ENCODE measurements at regions not wholly inside any gene's neighbourhood (a gene's known extent, or its start where the extent isn't known, plus 50 kb on each side); places are given as distances from the start of the nearest gene placed in this dataset.

GRCh38 chr4:127410201-127410600, 222.6 kb upstream of the INTU start:
- Histone ChIP-seq H3K4me3 (no peak overlapping the region), H2AFZ (no peak overlapping the region), H3F3A (ENCODE audit: insufficient read depth) (no peaks in the 10 kb centered on the region), H3K36me3 (ENCODE audit: low read depth) (no peaks in the 10 kb centered on the region), H3K27ac (no peak overlapping the region), H3K27me3 (replicated peaks; ENCODE audit: insufficient read depth) (no peaks in the 10 kb centered on the region), H3K9ac (no peak overlapping the region), H3K9me3 (ENCODE audit: low read depth) (no peaks in the 10 kb centered on the region), H3K9me2 (ENCODE audit: insufficient read depth) (no peaks in the 10 kb centered on the region), H4K20me1 (ENCODE audit: insufficient read depth) (no peaks in the 10 kb centered on the region), H3K4me1 (ENCODE audit: insufficient read depth) (0 out of 2 replicates have a peak, but pooled peaks cover 3% of the 10 kb centered on the region), H3K4me2 (ENCODE audit: unreplicated experiment) (no peak overlapping the region), H3K79me2 (ENCODE audit: insufficient read depth) (no peaks in the 10 kb centered on the region)
- 19 to 24% methylated on average over 3 of the region's 3 CpGs for whole genome bisulfite sequencing, 2 experiments (ENCODE audit: low coverage in 1 of 2, low lambda C conversion rate in 2 of 2, missing lambda C conversion rate in 2 of 2)
- no peak for TF ChIP-seq EZH2phosphoT487 (IDR thresholded peaks at IDR 0.05; ENCODE audit: insufficient read depth, low read depth)
- no peak for TF ChIP-seq EZH2 (IDR thresholded peaks at IDR 0.05; ENCODE audit: insufficient read depth, poor library complexity, severe bottlenecking)
- DNase-seq, result peak; percentile 3
- in situ Hi-C loops (cut with MboI), result no loop called here

- no peaks in the 10 kb centered on the region for H3K9me3 ChIP-seq (ENCODE audit: low read depth)
- H4K20me1 ChIP-seq (ENCODE audit: insufficient read depth), result no peaks in the 10 kb centered on the region
- DNase-seq, result no peak
- no peak overlapping the region for H2AFZ ChIP-seq
- H3K4me3 ChIP-seq, result no peak overlapping the region
- 0 out of 2 replicates have a peak, but pooled peaks cover 3% of the 10 kb centered on the region for H3K4me1 ChIP-seq (ENCODE audit: insufficient read depth)
- in situ Hi-C loops (cut with MboI), result no loop called here
- TF ChIP-seq EZH2 (IDR thresholded peaks at IDR 0.05; ENCODE audit: insufficient read depth, poor library complexity, severe bottlenecking) (no peak), EZH2phosphoT487 (IDR thresholded peaks at IDR 0.05; ENCODE audit: insufficient read depth, low read depth) (no peak)
- H3K27ac ChIP-seq, result no peak overlapping the region
- 55 to 67% methylated on average over 2 of the region's 2 CpGs for WGBS, 2 experiments (ENCODE audit: low coverage in 1 of 2, low lambda C conversion rate in 2 of 2, missing lambda C conversion rate in 2 of 2)
- no peaks in the 10 kb centered on the region for H3K9me2 ChIP-seq (ENCODE audit: insufficient read depth)
- H3F3A ChIP-seq (ENCODE audit: insufficient read depth), result no peaks in the 10 kb centered on the region
- no peak overlapping the region for H3K4me2 ChIP-seq (ENCODE audit: unreplicated experiment)
- H3K9ac ChIP-seq, result no peak overlapping the region
- H3K36me3 ChIP-seq (ENCODE audit: low read depth), result no peaks in the 10 kb centered on the region
- H3K79me2 ChIP-seq (ENCODE audit: insufficient read depth), result no peaks in the 10 kb centered on the region
- no peaks in the 10 kb centered on the region for H3K27me3 ChIP-seq (replicated peaks; ENCODE audit: insufficient read depth)
Measured at GRCh38 chr4:127410644-127411043, 222.1 kb upstream of the INTU start.

- Histone ChIP-seq H3K9me3 (ENCODE audit: low read depth) (no peaks in the 10 kb centered on the region), H3K27ac (no peak overlapping the region), H3K4me2 (ENCODE audit: unreplicated experiment) (no peak overlapping the region), H3K79me2 (ENCODE audit: insufficient read depth) (no peaks in the 10 kb centered on the region), H3K36me3 (ENCODE audit: low read depth) (no peaks in the 10 kb centered on the region), H3K9me2 (ENCODE audit: insufficient read depth) (no peaks in the 10 kb centered on the region), H3K4me3 (no peak overlapping the region), H3K27me3 (replicated peaks; ENCODE audit: insufficient read depth) (no peaks in the 10 kb centered on the region), H3K4me1 (ENCODE audit: insufficient read depth) (0 out of 2 replicates have a peak, but pooled peaks cover 3% of the 10 kb centered on the region), H2AFZ (no peak overlapping the region), H4K20me1 (ENCODE audit: insufficient read depth) (no peaks in the 10 kb centered on the region), H3F3A (ENCODE audit: insufficient read depth) (no peaks in the 10 kb centered on the region), H3K9ac (no peak overlapping the region)
- in situ Hi-C loops (cut with MboI), result no loop called here
- TF ChIP-seq EZH2 (IDR thresholded peaks at IDR 0.05; ENCODE audit: insufficient read depth, poor library complexity, severe bottlenecking), result no peak
- TF ChIP-seq EZH2phosphoT487 (IDR thresholded peaks at IDR 0.05; ENCODE audit: insufficient read depth, low read depth), result no peak
- WGBS, 2 experiments (ENCODE audit: low coverage in 1 of 2, low lambda C conversion rate in 2 of 2, missing lambda C conversion rate in 2 of 2), result 19 to 29% methylated on average over 2 of the region's 2 CpGs
- peak; percentile 17 for DNase-seq
Measured at GRCh38 chr4:127414951-127415606, 217.7 kb upstream of the INTU start.

- WGBS, 2 experiments (ENCODE audit: low coverage in 1 of 2, low lambda C conversion rate in 2 of 2, missing lambda C conversion rate in 2 of 2), result 13 to 16% methylated on average over 4 of the region's 4 CpGs
- H3K27me3 ChIP-seq (replicated peaks; ENCODE audit: insufficient read depth), result no peaks in the 10 kb centered on the region
Measured at GRCh38 chr4:127416115-127416514, 216.6 kb upstream of the INTU start.

More at GRCh38 chr4:127416115-127416514, 216.6 kb upstream of the INTU start:
- Histone ChIP-seq H3K9ac (no peak overlapping the region), H3K4me3 (no peak overlapping the region), H2AFZ (no peak overlapping the region), H4K20me1 (ENCODE audit: insufficient read depth) (no peaks in the 10 kb centered on the region), H3K4me2 (ENCODE audit: unreplicated experiment) (peak overlapping the region; percentile 7), H3K36me3 (ENCODE audit: low read depth) (no peaks in the 10 kb centered on the region), H3K27ac (no peak overlapping the region), H3K9me3 (ENCODE audit: low read depth) (no peaks in the 10 kb centered on the region), H3K9me2 (ENCODE audit: insufficient read depth) (no peaks in the 10 kb centered on the region), H3K79me2 (ENCODE audit: insufficient read depth) (no peaks in the 10 kb centered on the region), H3F3A (ENCODE audit: insufficient read depth) (no peaks in the 10 kb centered on the region), H3K4me1 (ENCODE audit: insufficient read depth) (0 out of 2 replicates have a peak, but pooled peaks cover 3% of the 10 kb centered on the region)
- peak; percentile 23 for DNase-seq
- no peak for TF ChIP-seq EZH2phosphoT487 (IDR thresholded peaks at IDR 0.05; ENCODE audit: insufficient read depth, low read depth)
- no peak for TF ChIP-seq EZH2 (IDR thresholded peaks at IDR 0.05; ENCODE audit: insufficient read depth, poor library complexity, severe bottlenecking)
- in situ Hi-C loops (cut with MboI), result no loop called here

Data from GM23248 (cell line).